ENCODE measurements at regions not wholly inside any gene's neighbourhood (a gene's known extent, or its start where the extent isn't known, plus 50 kb on each side); places are given as distances from the start of the nearest gene placed in this dataset.

- in situ Hi-C loops (cut with HindIII; ENCODE audit: low pct_ligation_motif_present, low sequenced_read_pairs): no loop called here
- Histone ChIP-seq H3K27me3 (replicated peaks) (no peaks in the 10 kb centered on the region), H3K27ac (no peak overlapping the region), H3K36me3 (replicated peaks) (no peaks in the 10 kb centered on the region), H3K4me3 (ENCODE audit: low read depth, low read length) (no peak overlapping the region)
- DNase-seq: no peak
- no peak for TF ChIP-seq CTCF (IDR thresholded peaks at IDR 0.05; ENCODE audit: low read depth, low read length, missing control alignments)
Observed at GRCh38 chr16:73569266-73569980, 521.5 kb upstream of the ZFHX3 start.

GRCh38 chr16:73568769-73569168, 520.8 kb upstream of the ZFHX3 start:
- DNase-seq: no peak
- Histone ChIP-seq H3K27me3 (replicated peaks) (no peaks in the 10 kb centered on the region), H3K27ac (no peak overlapping the region), H3K4me3 (ENCODE audit: low read depth, low read length) (no peak overlapping the region), H3K36me3 (replicated peaks) (no peaks in the 10 kb centered on the region)
- TF ChIP-seq CTCF (IDR thresholded peaks at IDR 0.05; ENCODE audit: low read depth, low read length, missing control alignments): no peak
- in situ Hi-C loops (cut with HindIII; ENCODE audit: low pct_ligation_motif_present, low sequenced_read_pairs): no loop called here

GRCh38 chr16:73565925-73566324, 518.0 kb upstream of the ZFHX3 start:
- TF ChIP-seq CTCF (IDR thresholded peaks at IDR 0.05; ENCODE audit: low read depth, low read length, missing control alignments): no peak
- Histone ChIP-seq H3K27me3 (replicated peaks) (no peaks in the 10 kb centered on the region), H3K27ac (no peak overlapping the region), H3K4me3 (ENCODE audit: low read depth, low read length) (no peak overlapping the region), H3K36me3 (replicated peaks) (no peaks in the 10 kb centered on the region)
- in situ Hi-C loops (cut with HindIII; ENCODE audit: low pct_ligation_motif_present, low sequenced_read_pairs): no loop called here
- no peak for DNase-seq

DNA sequence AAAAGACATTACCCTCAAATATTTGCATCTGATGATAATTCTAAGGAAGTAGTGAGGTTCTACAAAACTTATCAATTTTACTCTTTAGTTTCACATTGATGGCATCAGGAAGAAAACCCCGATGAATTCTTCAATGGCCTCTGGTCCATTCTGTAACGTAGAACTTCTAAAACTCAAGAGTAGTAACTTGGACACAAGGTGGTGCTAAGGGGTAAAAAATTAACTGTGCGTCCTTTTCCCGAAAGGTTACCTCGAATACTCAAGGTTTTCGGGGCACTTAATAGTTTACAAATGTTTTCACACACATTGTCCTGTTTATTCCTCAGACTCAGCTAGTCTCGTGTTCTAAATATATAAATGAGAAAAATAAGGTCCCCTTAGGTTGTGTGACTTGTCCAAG, 517.3 kb upstream of the ZFHX3 start:
- no peak overlapping the region for H3K4me3 ChIP-seq (ENCODE audit: low read depth, low read length)
- H3K36me3 ChIP-seq (replicated peaks): no peaks in the 10 kb centered on the region
- TF ChIP-seq CTCF (IDR thresholded peaks at IDR 0.05; ENCODE audit: low read depth, low read length, missing control alignments): no peak
- no peak overlapping the region for H3K27ac ChIP-seq
- no peaks in the 10 kb centered on the region for H3K27me3 ChIP-seq (replicated peaks)
- DNase-seq: no peak
- in situ Hi-C loops (cut with HindIII; ENCODE audit: low pct_ligation_motif_present, low sequenced_read_pairs): no loop called here

GRCh38 chr16:73563709-73564108, 515.8 kb upstream of the ZFHX3 start:
- TF ChIP-seq CTCF (IDR thresholded peaks at IDR 0.05; ENCODE audit: low read depth, low read length, missing control alignments): no peak
- H3K36me3 ChIP-seq (replicated peaks): no peaks in the 10 kb centered on the region

DNA sequence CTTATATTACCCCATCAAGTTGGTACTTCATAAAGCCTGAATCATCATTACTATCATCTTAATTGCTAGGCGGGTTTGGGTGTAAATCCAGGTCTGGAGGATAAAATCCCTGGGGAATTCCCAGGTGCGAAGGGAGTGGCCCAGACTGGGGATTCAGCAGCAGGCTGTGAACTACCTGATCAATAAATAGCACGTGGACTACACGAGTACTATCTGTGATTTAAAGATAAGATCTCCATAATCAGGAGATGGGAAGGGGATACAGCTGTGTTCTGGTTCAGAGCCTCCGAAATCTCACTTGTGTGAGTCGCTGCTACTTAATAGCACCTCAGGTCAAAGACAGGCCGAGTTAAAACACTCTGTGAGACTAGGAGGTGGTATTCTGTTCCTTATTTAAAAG, 512.6 kb upstream of the ZFHX3 start:
- Histone ChIP-seq H3K4me3 (ENCODE audit: low read depth, low read length) (no peak overlapping the region), H3K36me3 (replicated peaks) (no peaks in the 10 kb centered on the region), H3K27me3 (replicated peaks) (no peaks in the 10 kb centered on the region), H3K27ac (no peak overlapping the region)
- no peak for DNase-seq
- in situ Hi-C loops (cut with HindIII; ENCODE audit: low pct_ligation_motif_present, low sequenced_read_pairs): no loop called here
- no peak for TF ChIP-seq CTCF (IDR thresholded peaks at IDR 0.05; ENCODE audit: low read depth, low read length, missing control alignments)

More at GRCh38 chr16:73563709-73564108, 515.8 kb upstream of the ZFHX3 start:
- H3K27me3 ChIP-seq (replicated peaks): no peaks in the 10 kb centered on the region
- in situ Hi-C loops (cut with HindIII; ENCODE audit: low pct_ligation_motif_present, low sequenced_read_pairs): no loop called here
- H3K27ac ChIP-seq: no peak overlapping the region
- no peak overlapping the region for H3K4me3 ChIP-seq (ENCODE audit: low read depth, low read length)
- no peak for DNase-seq
